GM12801 (cell line): ENCODE measurements at regions not wholly inside any gene's neighbourhood (a gene's known extent, or its start where the extent isn't known, plus 50 kb on each side); places are given as distances from the start of the nearest gene placed in this dataset.

Experiments used
- CTCF ChIP-seq: IDR thresholded peaks from one replicate; pipeline ENCODE4 v1.5.1; 2011; ENCODE audit warnings: control low read depth; ENCODE audit not compliant: insufficient read length; ENCODE audit errors: extremely low read depth

GRCh38 chr21:28380241-28380640 lies 612.4 kb downstream of the LTN1 start:
- no peak for TF ChIP-seq CTCF

- no peak for TF ChIP-seq CTCF
Observed at GRCh38 chr21:28378026-28378425, 614.7 kb downstream of the LTN1 start.

DNA sequence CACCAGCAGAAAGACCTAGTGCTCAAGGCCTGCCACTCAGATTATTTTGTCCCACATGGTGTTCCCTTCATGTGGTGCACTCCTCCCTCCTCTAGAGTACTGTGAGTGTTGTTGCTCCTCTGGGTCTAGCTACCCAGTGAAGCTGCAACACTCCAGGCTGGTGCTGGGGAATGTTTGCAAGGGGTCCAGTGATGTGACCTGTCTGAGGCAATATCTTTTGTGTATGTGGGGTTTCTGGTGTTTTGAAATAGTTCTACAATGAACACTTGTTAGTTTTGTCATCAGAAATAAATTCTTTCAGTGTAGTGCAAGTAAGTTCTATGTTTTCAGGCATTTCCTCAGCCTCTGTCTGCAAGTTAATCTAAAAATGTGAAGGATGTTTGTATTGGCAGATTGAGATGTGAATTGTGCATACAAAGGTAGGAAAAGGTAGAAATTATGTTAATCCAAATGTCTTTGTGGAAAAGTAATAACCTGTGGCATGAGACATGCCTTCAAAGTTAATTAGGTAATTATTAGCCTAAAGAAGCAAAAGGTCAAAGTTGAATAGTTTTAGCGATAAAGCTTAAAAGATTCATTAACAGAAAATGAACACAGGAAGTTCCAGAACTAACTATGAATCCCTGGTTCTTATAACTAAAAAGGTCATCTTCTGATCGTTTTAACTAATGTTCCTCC lies 616.8 kb downstream of the LTN1 start:
- TF ChIP-seq CTCF, result no peak

GRCh38 chr21:28374881-28375280 lies 617.8 kb downstream of the LTN1 start:
- no peak for TF ChIP-seq CTCF

DNA sequence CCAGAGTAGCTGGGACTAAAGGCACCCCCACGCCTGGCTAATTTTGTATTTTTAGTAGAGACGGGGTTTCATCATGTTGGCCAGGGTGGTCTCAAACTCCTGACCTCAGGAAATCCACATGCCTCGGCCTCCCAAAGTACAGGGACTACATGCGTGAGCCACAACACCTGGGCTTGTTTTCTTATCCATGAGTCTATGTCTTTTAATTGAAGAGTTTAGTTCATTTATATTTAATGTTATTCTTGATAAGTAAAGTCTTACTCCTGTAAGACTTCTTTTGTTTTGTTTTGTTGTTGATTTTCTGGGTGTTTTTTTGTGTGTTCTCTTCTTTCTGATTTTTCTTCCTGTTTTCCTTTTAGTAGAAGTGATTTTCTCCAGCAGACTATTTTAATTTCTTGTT lies 621.0 kb downstream of the LTN1 start:
- no peak for TF ChIP-seq CTCF

- no peak for TF ChIP-seq CTCF
Observed at GRCh38 chr21:28359300-28359699, 633.4 kb downstream of the LTN1 start.

DNA sequence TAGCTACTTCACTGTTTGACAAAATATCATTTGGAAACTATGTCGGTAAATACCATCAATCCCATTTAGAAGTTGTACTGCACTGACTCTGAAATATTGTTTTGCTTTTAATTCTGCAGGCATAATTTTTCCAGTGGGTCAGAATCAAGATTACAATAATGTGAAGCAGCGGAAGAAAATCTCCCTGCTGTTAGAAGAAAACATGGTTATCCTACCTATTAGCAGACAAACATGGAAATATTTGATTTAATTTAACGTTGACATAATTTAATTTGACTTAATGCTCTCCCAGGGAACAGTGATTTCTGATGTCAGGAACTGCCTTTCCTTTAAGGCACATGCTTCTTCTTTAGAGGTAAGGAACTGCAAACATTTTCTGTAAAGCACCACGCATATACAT lies 634.0 kb downstream of the LTN1 start:
- no peak for TF ChIP-seq CTCF
